Vagina (tissue), 2 donors: ENCODE measurements at regions not wholly inside any gene's neighbourhood (a gene's known extent, or its start where the extent isn't known, plus 50 kb on each side); places are given as distances from the start of the nearest gene placed in this dataset.
A peak's percentile ranks its signal among the peaks of the same experiment; 100 is the strongest.

Experiments used
- DNase-seq, 2 donors: peaks; one replicate each; pipeline ENCODE4 v3.0.0-alpha.2; 2017; ENCODE audit errors: extremely low spot score in 2 of 2
- H3K27ac ChIP-seq: fragments of 200-600 bp; sonication (generic); one replicate; pipeline ENCODE4 v1.5.1; 2019
- H3K27me3 ChIP-seq: fragments of 200-600 bp; sonication (generic); one replicate; pipeline ENCODE4 v1.5.1; 2019
- H3K36me3 ChIP-seq, 2 donors: fragments of 200-600 bp; sonication (generic); one replicate each; pipeline ENCODE4 v1.5.1; 2017 to 2019
- H3K4me1 ChIP-seq: fragments of 200-600 bp; sonication (generic); one replicate; pipeline ENCODE4 v1.5.1; 2019
- H3K4me3 ChIP-seq, 2 donors: fragments of 200-600 bp; sonication (generic); 1 replicate in 1 of 2; 2 replicates in 1 of 2; pipeline ENCODE4 v1.5.1; 2016 to 2019
- H3K9me3 ChIP-seq: fragments of 200-600 bp; sonication (generic); one replicate; pipeline ENCODE4 v1.5.1; 2019
- CTCF ChIP-seq, 3 experiments: fragments of 450-650 bp in 2 of 3; fragments of 200-600 bp in 1 of 3; sonication (generic) in 1 of 3; IDR thresholded peaks; one replicate each; pipeline ENCODE4 v1.5.1; 2017 to 2019; ENCODE audit warnings: antibody characterized with exemption in 3 of 3, mild to moderate bottlenecking in 2 of 3, moderate library complexity in 2 of 3
- POLR2A ChIP-seq, 2 donors: fragments of 450-650 bp; IDR thresholded peaks; one replicate each; pipeline ENCODE4 v1.6.1; 2017; ENCODE audit warnings: antibody characterized with exemption in 2 of 2, mild to moderate bottlenecking in 2 of 2, moderate library complexity in 2 of 2
- POLR2AphosphoS5 ChIP-seq, 2 donors: sonication (generic); formaldehyde crosslinking; IDR thresholded peaks; one replicate each; pipeline ENCODE4 v1.9.0; 2017; ENCODE audit warnings: antibody characterized with exemption in 2 of 2, mild to moderate bottlenecking in 2 of 2, low read depth in 1 of 2; ENCODE audit not compliant: insufficient read depth in 1 of 2
- intact Hi-C: fragments of 100-400 bp; cut with DNase I; formaldehyde crosslinking; loops from one replicate; pipeline ENCODE4 v1.15.1; 2023

GRCh38 chrX:39703307-39703706, 394.5 kb downstream of the BCOR start:
- Histone ChIP-seq H3K4me3 (no peak overlapping the region), H3K4me1 (no peaks in the 10 kb centered on the region), H3K9me3 (no peaks in the 10 kb centered on the region), H3K36me3 (no peaks in the 10 kb centered on the region), H3K27me3 (no peaks in the 10 kb centered on the region), H3K27ac (no peak overlapping the region)
- TF ChIP-seq POLR2AphosphoS5 (IDR thresholded peaks at IDR 0.05; ENCODE audit: insufficient read depth in 1 of 2, low read depth in 1 of 2) (no peak), POLR2A (IDR thresholded peaks at IDR 0.05) (no peak), CTCF (IDR thresholded peaks at IDR 0.05) (no peak)
- no peak for DNase-seq
- intact Hi-C loops = no loop called here

GRCh38 chrX:39704590-39704989, 393.2 kb downstream of the BCOR start:
- no peaks in the 10 kb centered on the region for H3K27me3 ChIP-seq
- no peak overlapping the region for H3K27ac ChIP-seq
- H3K9me3 ChIP-seq = no peaks in the 10 kb centered on the region
- H3K4me1 ChIP-seq = no peaks in the 10 kb centered on the region
- no peak for DNase-seq
- H3K4me3 ChIP-seq = no peak overlapping the region
- H3K36me3 ChIP-seq = no peaks in the 10 kb centered on the region
- intact Hi-C loops = no loop called here
- TF ChIP-seq POLR2AphosphoS5 (IDR thresholded peaks at IDR 0.05; ENCODE audit: insufficient read depth in 1 of 2, low read depth in 1 of 2) (no peak), POLR2A (IDR thresholded peaks at IDR 0.05) (no peak), CTCF (IDR thresholded peaks at IDR 0.05) (no peak)

- Histone ChIP-seq H3K27me3 (no peaks in the 10 kb centered on the region), H3K4me3 (no peak overlapping the region), H3K27ac (no peak overlapping the region), H3K36me3 (no peaks in the 10 kb centered on the region), H3K4me1 (no peaks in the 10 kb centered on the region), H3K9me3 (no peaks in the 10 kb centered on the region)
- TF ChIP-seq POLR2A (IDR thresholded peaks at IDR 0.05) (no peak), POLR2AphosphoS5 (IDR thresholded peaks at IDR 0.05; ENCODE audit: insufficient read depth in 1 of 2, low read depth in 1 of 2) (peak in 1 of 2 donors; percentile 32), CTCF (IDR thresholded peaks at IDR 0.05) (peak in 1 of 3 experiments; percentile 23)
- intact Hi-C loops = no loop called here
- DNase-seq = no peak
Measured at GRCh38 chrX:39705290-39705689, 392.5 kb downstream of the BCOR start.

DNA sequence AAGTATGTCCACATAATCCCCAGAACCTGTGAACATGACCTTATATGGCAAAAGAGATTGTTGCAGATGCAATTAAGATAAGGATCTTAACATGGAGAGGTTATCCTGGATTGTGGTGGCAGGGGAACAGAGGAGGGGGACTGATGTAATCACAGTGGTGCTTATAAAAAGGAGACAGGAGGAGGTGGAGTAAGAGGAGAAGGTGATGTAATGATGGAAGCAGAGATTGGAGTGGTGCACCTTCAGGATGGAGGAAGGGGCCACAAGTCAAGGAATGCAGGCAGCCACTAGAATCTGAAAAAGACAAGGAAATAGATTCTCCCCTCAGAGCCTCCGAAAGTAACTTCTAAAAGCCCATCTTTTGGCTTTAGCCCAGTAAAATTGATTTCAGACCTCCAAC, 388.4 kb downstream of the BCOR start:
- intact Hi-C loops = no loop called here
- Histone ChIP-seq H3K4me3 (no peak overlapping the region), H3K9me3 (no peaks in the 10 kb centered on the region), H3K27me3 (no peaks in the 10 kb centered on the region), H3K4me1 (no peaks in the 10 kb centered on the region), H3K27ac (no peak overlapping the region), H3K36me3 (no peaks in the 10 kb centered on the region)
- no peak for TF ChIP-seq CTCF (IDR thresholded peaks at IDR 0.05)
- DNase-seq = no peak

GRCh38 chrX:39709812-39710211, 387.9 kb downstream of the BCOR start:
- Histone ChIP-seq H3K27ac (no peak overlapping the region), H3K4me3 (no peak overlapping the region), H3K27me3 (no peaks in the 10 kb centered on the region), H3K36me3 (no peaks in the 10 kb centered on the region), H3K4me1 (no peaks in the 10 kb centered on the region), H3K9me3 (no peaks in the 10 kb centered on the region)
- DNase-seq = no peak
- no peak for TF ChIP-seq POLR2A (IDR thresholded peaks at IDR 0.05)
- TF ChIP-seq CTCF (IDR thresholded peaks at IDR 0.05) = no peak
- TF ChIP-seq POLR2AphosphoS5 (IDR thresholded peaks at IDR 0.05; ENCODE audit: insufficient read depth in 1 of 2, low read depth in 1 of 2) = no peak
- intact Hi-C loops = no loop called here
